IPS-20b (cell line): ENCODE measurements at regions not wholly inside any gene's neighbourhood (a gene's known extent, or its start where the extent isn't known, plus 50 kb on each side); places are given as distances from the start of the nearest gene placed in this dataset.

Experiments
- H3K27ac ChIP-seq: one replicate; pipeline ENCODE4 v1.5.1; 2013; ENCODE audit warnings: low read length
- H3K27me3 ChIP-seq: 2 replicates; pipeline ENCODE4 v1.6.1; 2013; ENCODE audit warnings: mild to moderate bottlenecking, low read length, inconsistent platforms; ENCODE audit not compliant: insufficient read depth
- H3K36me3 ChIP-seq: 2 replicates; pipeline ENCODE4 v1.6.1; 2013; ENCODE audit warnings: low read depth, mild to moderate bottlenecking, inconsistent platforms, low read length, moderate library complexity; ENCODE audit not compliant: insufficient read depth
- H3K4me1 ChIP-seq: 2 replicates; pipeline ENCODE4 v1.6.1; 2013; ENCODE audit warnings: mild to moderate bottlenecking, control low read depth, inconsistent platforms, low read length, moderate library complexity; ENCODE audit not compliant: insufficient read depth
- H3K4me3 ChIP-seq: 2 replicates; pipeline ENCODE4 v1.5.1; 2013; ENCODE audit warnings: mild to moderate bottlenecking, low read length, inconsistent platforms
- H3K9ac ChIP-seq: 2 replicates; pipeline ENCODE4 v1.6.1; 2013; ENCODE audit warnings: low read depth, mild to moderate bottlenecking, inconsistent platforms, low read length, moderate library complexity
- H3K9me3 ChIP-seq: 2 replicates; pipeline ENCODE4 v1.6.1; 2013; ENCODE audit warnings: mild to moderate bottlenecking, low read depth, low read length, inconsistent platforms; ENCODE audit not compliant: insufficient read depth

DNA sequence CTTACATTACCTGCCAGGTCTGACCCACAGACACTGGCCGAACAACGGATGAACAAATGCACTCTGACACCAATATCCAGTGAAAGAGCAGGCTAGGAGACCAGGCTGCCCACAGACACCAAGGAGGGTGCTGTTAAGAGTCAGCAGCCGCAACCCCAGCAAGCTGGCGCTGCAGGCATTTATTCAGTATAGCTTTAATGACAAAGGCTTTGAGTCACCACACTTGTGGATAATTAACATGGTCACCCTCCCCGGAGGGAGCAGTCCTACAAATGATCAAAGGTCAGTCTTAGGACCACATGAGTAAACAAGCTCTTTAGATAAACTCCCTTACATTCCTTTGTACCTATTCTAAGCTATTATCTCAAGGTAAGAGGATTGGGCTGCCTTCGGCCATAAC is 368.5 kb upstream of the GRID2 start:
- Histone ChIP-seq H3K27me3 (no peaks in the 10 kb centered on the region), H3K9ac (no peak overlapping the region), H3K27ac (no peak overlapping the region), H3K9me3 (peaks cover 6% of the 10 kb centered on the region; the same call in 1 of the 2 replicates), H3K36me3 (no peaks in the 10 kb centered on the region), H3K4me3 (no peak overlapping the region), H3K4me1 (no peaks in the 10 kb centered on the region)

DNA sequence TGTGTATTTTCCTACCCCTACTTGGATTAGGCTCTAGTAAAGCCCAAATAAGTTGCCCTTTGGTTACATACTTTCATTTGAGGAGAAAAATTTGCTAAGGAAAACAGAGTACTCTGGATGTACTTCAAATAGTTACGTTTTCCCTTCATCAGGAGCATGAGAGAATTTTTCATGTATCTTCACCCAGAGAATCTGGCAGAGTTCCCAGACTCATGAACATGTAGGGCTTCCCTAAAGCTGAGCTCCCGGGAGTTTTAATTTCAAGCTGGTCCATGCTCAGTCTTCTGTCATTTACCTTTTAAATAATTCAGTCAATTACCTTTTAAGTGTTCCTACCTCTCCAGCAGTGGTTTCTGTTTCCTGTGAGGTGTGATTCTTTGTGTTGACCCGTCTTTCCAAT is 367.5 kb upstream of the GRID2 start:
- H3K9me3 ChIP-seq, result peaks cover 6% of the 10 kb centered on the region; the same call in 1 of the 2 replicates
- no peak overlapping the region for H3K4me3 ChIP-seq
- no peak overlapping the region for H3K9ac ChIP-seq
- no peaks in the 10 kb centered on the region for H3K36me3 ChIP-seq
- H3K4me1 ChIP-seq, result no peaks in the 10 kb centered on the region
- H3K27ac ChIP-seq, result no peak overlapping the region
- no peaks in the 10 kb centered on the region for H3K27me3 ChIP-seq

DNA sequence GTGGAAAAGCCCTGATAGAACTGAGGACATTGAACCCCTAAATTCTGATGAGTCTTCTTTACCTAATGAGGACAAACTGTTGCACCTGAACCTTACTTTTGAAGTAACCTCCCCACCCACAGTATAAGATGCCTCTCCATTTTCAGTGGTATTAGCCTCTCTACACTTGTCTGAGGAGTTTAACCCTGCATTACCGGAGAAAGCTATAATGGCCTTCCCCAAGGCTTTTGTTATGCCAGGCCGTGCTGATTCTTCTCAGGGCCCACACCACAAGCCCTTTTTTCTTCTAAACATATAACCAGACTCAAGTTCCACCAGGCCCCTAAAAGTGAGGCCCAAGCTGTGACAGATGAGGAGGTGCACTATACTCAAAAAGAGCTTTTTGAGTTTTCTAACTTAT is 345.8 kb upstream of the GRID2 start:
- Histone ChIP-seq H3K4me3 (no peak overlapping the region), H3K9me3 (peaks cover 7% of the 10 kb centered on the region; the same call in 1 of the 2 replicates), H3K27me3 (no peaks in the 10 kb centered on the region), H3K9ac (no peak overlapping the region), H3K4me1 (peaks cover 3% of the 10 kb centered on the region; the same call in 1 of the 2 replicates), H3K27ac (no peak overlapping the region), H3K36me3 (no peaks in the 10 kb centered on the region)

DNA sequence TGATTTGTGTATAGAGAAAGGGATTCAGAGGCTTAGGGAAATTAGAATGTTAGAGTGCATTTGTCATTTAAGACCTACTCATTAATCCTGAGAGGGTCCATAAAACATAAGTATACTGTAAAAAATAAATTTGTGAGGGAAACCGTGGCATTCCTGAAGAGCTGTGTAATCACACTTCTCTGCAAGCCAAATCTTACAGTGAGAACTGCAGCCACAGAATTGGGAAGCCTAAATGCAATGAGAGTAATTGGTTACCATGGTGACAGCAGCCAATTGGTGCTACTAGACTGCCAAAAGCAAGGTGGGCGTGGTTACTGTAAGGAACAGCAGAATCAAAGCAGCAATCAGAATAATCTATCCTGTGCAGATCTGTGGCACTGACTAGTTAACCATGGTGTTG is 345.2 kb upstream of the GRID2 start:
- Histone ChIP-seq H3K9me3 (peaks cover 7% of the 10 kb centered on the region; the same call in 1 of the 2 replicates), H3K9ac (no peak overlapping the region), H3K27ac (no peak overlapping the region), H3K4me1 (peaks cover 3% of the 10 kb centered on the region; the same call in 1 of the 2 replicates), H3K36me3 (no peaks in the 10 kb centered on the region), H3K27me3 (no peaks in the 10 kb centered on the region), H3K4me3 (no peak overlapping the region)

DNA sequence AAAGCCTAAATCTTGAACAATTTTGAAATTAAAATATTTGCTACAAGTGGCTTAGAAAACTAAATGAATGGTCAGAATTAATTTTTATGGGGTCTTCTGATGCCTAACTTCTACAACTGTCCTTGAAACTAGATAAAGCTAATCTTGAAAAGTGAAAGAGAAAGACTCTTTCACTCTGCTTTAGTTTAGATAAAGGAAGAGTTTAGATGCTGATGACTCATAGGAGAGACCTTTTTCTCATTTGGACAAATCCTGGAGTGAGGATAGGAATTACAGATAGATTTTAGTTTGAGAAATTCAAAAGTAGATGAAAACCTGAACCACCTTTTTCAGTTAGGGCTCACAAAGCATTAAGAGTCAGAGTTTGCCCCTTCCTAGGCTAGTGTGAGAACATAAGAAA is 342.3 kb upstream of the GRID2 start:
- Histone ChIP-seq H3K27me3 (no peaks in the 10 kb centered on the region), H3K27ac (no peak overlapping the region), H3K4me3 (no peak overlapping the region), H3K36me3 (no peaks in the 10 kb centered on the region), H3K9me3 (no peaks in the 10 kb centered on the region), H3K4me1 (peaks cover 3% of the 10 kb centered on the region; the same call in 1 of the 2 replicates), H3K9ac (no peak overlapping the region)

DNA sequence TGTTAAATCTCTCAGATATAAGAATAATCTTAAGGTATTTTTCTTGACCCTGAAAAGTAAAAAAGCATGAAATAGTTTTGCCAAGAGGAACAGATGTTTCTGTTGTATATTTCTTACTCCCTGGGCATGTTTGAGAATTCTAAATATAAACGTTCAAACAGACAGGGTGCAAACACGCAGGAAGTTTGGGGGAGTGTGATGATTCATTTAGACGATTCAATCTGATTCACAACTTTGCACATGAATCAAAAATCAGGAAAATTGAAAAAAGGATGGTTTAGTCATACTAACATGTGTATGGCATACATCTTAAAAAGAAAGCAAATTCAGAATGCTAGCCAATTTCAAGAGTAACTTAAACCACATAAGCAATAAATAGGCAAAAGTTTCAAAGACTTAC is 340.3 kb upstream of the GRID2 start:
- H3K36me3 ChIP-seq, result no peaks in the 10 kb centered on the region
- no peak overlapping the region for H3K4me3 ChIP-seq
- no peaks in the 10 kb centered on the region for H3K27me3 ChIP-seq
- no peak overlapping the region for H3K9ac ChIP-seq
- H3K27ac ChIP-seq, result no peak overlapping the region
- no peaks in the 10 kb centered on the region; the same call in 1 of the 2 replicates for H3K4me1 ChIP-seq
- H3K9me3 ChIP-seq, result no peaks in the 10 kb centered on the region

DNA sequence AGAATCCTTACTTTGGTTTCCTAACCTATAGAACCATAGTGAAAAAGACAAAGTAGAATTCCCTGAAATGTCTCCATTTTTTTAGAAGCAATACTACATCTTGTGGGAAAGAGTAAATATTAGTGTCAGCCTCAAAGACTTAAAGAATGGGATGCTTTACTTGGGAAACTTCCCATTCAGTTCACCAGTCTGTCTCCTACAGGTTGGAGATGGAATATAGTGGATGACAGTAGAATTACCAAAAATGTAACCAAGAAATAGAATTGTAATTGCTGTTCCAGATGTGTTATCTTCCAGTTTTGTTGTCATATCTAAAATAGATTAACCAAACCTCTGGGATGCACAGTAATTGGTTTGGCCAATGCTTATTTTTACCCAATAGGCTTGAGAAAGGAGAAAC is 338.6 kb upstream of the GRID2 start:
- Histone ChIP-seq H3K4me3 (no peak overlapping the region), H3K27ac (no peak overlapping the region), H3K27me3 (no peaks in the 10 kb centered on the region)

DNA sequence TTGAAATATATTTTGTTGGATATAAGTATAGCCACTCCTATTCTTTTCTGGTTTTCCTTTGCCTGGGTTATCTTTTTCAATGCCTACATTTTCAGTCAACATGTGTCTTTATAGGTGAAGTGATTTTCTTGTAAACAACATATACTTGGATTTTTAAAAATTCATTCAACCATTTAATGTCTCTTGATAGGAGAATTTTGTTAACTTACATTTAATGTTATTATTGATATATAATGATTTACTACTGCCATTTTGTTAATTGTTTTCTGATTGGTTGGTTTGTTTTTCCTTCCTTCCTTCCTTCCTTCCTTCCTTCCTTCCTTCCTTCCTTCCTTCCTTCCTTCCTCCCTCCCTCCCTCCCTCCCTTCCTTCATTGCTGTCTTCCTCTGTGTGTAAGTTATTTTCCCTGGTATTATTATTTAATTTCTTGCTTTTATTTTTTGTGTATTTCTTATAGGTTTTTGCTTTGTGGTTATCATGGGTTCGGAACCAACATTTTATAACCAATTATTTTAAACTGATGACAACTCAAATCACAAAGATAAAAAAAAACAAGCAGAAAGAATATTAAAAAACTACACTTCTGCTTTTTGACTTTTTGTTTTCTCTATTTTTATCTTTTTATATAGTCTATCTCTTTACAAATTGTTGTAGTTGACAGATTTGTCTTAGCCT is 330.1 kb upstream of the GRID2 start:
- no peaks in the 10 kb centered on the region for H3K36me3 ChIP-seq
- H3K9me3 ChIP-seq, result no peaks in the 10 kb centered on the region; the same call in 1 of the 2 replicates
- H3K4me1 ChIP-seq, result no peaks in the 10 kb centered on the region
- no peak overlapping the region for H3K4me3 ChIP-seq
- H3K27ac ChIP-seq, result no peak overlapping the region
- H3K9ac ChIP-seq, result no peak overlapping the region
- no peaks in the 10 kb centered on the region for H3K27me3 ChIP-seq

More for the DNA sequence above, 338.6 kb upstream of the GRID2 start:
- Histone ChIP-seq H3K9ac (no peak overlapping the region), H3K36me3 (no peaks in the 10 kb centered on the region), H3K4me1 (no peaks in the 10 kb centered on the region), H3K9me3 (no peaks in the 10 kb centered on the region)

DNA sequence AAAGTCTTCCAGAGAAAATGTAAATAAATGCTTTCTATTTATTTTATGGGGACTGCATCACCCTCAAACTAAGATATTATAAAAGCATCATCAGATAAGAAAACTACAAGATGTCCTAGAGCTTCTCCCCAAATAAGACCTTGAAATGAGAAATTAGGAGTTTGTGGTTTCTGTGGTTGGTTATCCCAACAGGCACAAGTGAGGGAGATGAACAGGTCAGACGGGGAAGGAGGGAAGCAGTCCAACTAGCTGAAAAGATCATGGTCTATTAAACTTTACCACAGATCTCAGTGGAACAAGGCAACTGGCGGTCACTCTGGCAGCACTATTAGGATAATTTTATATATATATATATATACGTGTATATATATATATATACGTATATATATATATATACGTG is 319.3 kb upstream of the GRID2 start:
- H3K27ac ChIP-seq, result no peak overlapping the region
- H3K36me3 ChIP-seq, result no peaks in the 10 kb centered on the region
- no peaks in the 10 kb centered on the region for H3K9me3 ChIP-seq
- no peaks in the 10 kb centered on the region for H3K27me3 ChIP-seq
- H3K4me1 ChIP-seq, result no peaks in the 10 kb centered on the region
- no peak overlapping the region for H3K9ac ChIP-seq
- H3K4me3 ChIP-seq, result no peak overlapping the region

DNA sequence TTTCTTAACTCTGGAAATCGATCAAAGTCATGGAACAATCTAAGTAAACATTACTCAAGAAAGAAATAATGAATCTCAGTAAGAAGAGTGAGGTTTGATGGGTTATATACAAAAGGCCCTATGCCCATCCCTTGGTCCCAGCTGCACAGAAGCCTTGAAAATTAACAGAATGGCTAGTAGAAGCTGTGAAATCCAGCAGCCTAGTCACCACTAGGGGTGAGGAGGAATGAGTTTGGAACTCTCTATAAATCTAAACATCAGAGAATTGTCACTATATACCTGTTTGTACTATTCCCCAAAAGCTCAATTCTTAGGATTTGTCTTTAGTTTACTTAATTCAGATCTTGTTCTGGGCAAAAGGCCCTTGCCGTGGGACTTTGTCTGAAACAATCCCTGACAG is 313.9 kb upstream of the GRID2 start:
- H3K9ac ChIP-seq, result no peak overlapping the region
- H3K27me3 ChIP-seq, result no peaks in the 10 kb centered on the region
- no peak overlapping the region for H3K27ac ChIP-seq
- H3K4me1 ChIP-seq, result no peaks in the 10 kb centered on the region
- H3K36me3 ChIP-seq, result no peaks in the 10 kb centered on the region
- H3K9me3 ChIP-seq, result no peaks in the 10 kb centered on the region
- H3K4me3 ChIP-seq, result no peak overlapping the region

DNA sequence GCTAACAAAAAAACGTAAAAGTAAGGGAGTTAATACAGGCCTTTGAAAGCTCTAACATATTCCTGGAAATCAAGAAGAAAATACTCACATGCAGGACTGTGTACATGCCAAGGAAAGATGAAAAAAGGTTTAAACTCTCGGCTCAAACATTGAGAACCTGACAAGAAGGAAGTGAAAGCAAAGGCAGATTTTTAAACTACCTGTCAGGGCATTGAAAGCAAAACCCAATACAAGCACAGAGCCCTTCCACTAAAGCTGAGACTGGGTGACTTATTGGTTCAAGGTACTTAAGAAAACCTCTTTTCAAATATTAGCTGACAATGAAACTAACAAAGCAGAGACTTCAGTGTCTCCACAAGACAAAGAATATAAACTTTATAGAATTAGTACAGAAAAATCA is 313.0 kb upstream of the GRID2 start:
- no peaks in the 10 kb centered on the region for H3K9me3 ChIP-seq
- H3K4me3 ChIP-seq, result no peak overlapping the region
- no peak overlapping the region for H3K9ac ChIP-seq
- H3K36me3 ChIP-seq, result no peaks in the 10 kb centered on the region
- H3K27me3 ChIP-seq, result no peaks in the 10 kb centered on the region
- H3K27ac ChIP-seq, result no peak overlapping the region
- no peaks in the 10 kb centered on the region for H3K4me1 ChIP-seq

DNA sequence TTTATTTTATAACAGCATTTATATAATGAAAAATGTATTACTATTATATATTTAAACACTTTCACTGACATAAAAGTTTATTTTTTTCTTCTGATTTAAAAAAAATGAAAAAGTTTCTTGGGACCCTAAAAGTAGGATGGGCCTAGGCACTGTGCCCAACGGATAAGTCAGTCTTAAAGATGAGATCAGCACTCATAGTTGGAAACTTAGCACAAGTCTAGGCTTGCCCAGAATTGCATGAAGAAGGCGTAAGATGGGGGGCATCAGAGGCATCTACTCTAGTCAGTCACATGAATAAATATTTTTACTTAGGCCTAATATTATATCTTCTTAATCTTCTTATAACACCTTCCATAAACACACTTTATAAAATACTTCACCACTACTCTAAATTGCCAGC is 306.7 kb upstream of the GRID2 start:
- Histone ChIP-seq H3K36me3 (no peaks in the 10 kb centered on the region), H3K9me3 (no peaks in the 10 kb centered on the region), H3K27ac (no peak overlapping the region)

More for the DNA sequence above, 306.7 kb upstream of the GRID2 start:
- H3K9ac ChIP-seq, result no peak overlapping the region
- H3K4me1 ChIP-seq, result no peaks in the 10 kb centered on the region
- H3K27me3 ChIP-seq, result no peaks in the 10 kb centered on the region
- no peak overlapping the region for H3K4me3 ChIP-seq
